ENCODE measurements at regions not wholly inside any gene's neighbourhood (a gene's known extent, or its start where the extent isn't known, plus 50 kb on each side); places are given as distances from the start of the nearest gene placed in this dataset.

DNA sequence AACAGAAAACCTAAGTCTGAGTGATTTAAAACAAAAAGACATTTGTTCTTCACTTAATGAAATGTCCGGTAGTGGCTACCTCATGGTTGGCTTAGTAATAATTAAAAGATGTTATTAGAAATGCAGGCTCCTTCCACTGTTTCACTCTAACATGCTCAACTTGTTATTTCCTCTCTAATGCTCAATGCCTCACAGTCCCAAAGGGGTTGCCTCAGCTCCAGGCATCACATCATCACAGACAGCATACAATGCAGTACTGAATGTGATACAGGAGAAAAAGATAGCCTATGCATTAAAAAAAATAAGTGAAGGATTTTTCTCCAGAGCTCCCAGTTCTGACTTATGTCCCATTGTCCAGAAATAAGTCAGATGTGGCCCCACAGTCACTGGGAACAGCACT, 1077.0 kb upstream of the TMEM132C start:
- no peak overlapping the region for H2AFZ ChIP-seq (replicated peaks)
- peaks cover 6% of the 10 kb centered on the region for H3K4me1 ChIP-seq
- no peak for DNase-seq (ENCODE audit: low spot score)
- peaks cover 11% of the 10 kb centered on the region for H3K4me1 Mint-ChIP-seq
- H3K4me3 ChIP-seq: no peak overlapping the region
- H3K27me3 Mint-ChIP-seq (ENCODE audit: insufficient read depth, low read depth): no peaks in the 10 kb centered on the region
- no peaks in the 10 kb centered on the region for H4K20me1 ChIP-seq (ENCODE audit: low read depth)
- H3K9me3 ChIP-seq (ENCODE audit: low read depth): no peaks in the 10 kb centered on the region
- H3K4me2 ChIP-seq: no peak overlapping the region
- H3K79me2 ChIP-seq (ENCODE audit: low read depth): no peaks in the 10 kb centered on the region
- TF ChIP-seq EZH2phosphoT487 (IDR thresholded peaks at IDR 0.05) (no peak), EZH2 (IDR thresholded peaks at IDR 0.05) (no peak)
- TF ChIP-seq, protein P1, sequence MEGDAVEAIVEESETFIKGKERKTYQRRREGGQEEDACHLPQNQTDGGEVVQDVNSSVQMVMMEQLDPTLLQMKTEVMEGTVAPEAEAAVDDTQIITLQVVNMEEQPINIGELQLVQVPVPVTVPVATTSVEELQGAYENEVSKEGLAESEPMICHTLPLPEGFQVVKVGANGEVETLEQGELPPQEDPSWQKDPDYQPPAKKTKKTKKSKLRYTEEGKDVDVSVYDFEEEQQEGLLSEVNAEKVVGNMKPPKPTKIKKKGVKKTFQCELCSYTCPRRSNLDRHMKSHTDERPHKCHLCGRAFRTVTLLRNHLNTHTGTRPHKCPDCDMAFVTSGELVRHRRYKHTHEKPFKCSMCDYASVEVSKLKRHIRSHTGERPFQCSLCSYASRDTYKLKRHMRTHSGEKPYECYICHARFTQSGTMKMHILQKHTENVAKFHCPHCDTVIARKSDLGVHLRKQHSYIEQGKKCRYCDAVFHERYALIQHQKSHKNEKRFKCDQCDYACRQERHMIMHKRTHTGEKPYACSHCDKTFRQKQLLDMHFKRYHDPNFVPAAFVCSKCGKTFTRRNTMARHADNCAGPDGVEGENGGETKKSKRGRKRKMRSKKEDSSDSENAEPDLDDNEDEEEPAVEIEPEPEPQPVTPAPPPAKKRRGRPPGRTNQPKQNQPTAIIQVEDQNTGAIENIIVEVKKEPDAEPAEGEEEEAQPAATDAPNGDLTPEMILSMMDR (IDR thresholded peaks at IDR 0.05): no peak
- H3F3A ChIP-seq (ENCODE audit: low read depth): no peaks in the 10 kb centered on the region
- no peak overlapping the region for H3K9ac ChIP-seq
- peaks cover 3% of the 10 kb centered on the region for H3K9me3 Mint-ChIP-seq
- H3K27me3 ChIP-seq: no peaks in the 10 kb centered on the region
- H3K27ac ChIP-seq: no peak overlapping the region
- H3K36me3 Mint-ChIP-seq: no peaks in the 10 kb centered on the region
- H3K27ac Mint-ChIP-seq: no peak overlapping the region
- H3K36me3 ChIP-seq: no peaks in the 10 kb centered on the region
- no peak overlapping the region for H3K4me3 Mint-ChIP-seq

GRCh38 chr12:127191129-127191528, 1075.8 kb upstream of the TMEM132C start:
- Histone ChIP-seq H3K79me2 (ENCODE audit: low read depth) (no peaks in the 10 kb centered on the region), H2AFZ (replicated peaks) (no peak overlapping the region), H3K4me3 (no peak overlapping the region), H3K27me3 (no peaks in the 10 kb centered on the region), H3K4me2 (no peak overlapping the region), H3K27ac (no peak overlapping the region), H3F3A (ENCODE audit: low read depth) (no peaks in the 10 kb centered on the region), H3K9me3 (ENCODE audit: low read depth) (no peaks in the 10 kb centered on the region), H3K36me3 (no peaks in the 10 kb centered on the region), H3K9ac (no peak overlapping the region), H3K4me1 (peaks cover 6% of the 10 kb centered on the region), H4K20me1 (ENCODE audit: low read depth) (no peaks in the 10 kb centered on the region)
- Mint-ChIP-seq H3K27me3 (ENCODE audit: insufficient read depth, low read depth) (no peaks in the 10 kb centered on the region), H3K4me3 (no peak overlapping the region), H3K27ac (no peak overlapping the region), H3K36me3 (no peaks in the 10 kb centered on the region), H3K4me1 (peaks cover 11% of the 10 kb centered on the region), H3K9me3 (peaks cover 3% of the 10 kb centered on the region)
- no peak for DNase-seq (ENCODE audit: low spot score)
- TF ChIP-seq, protein P1 (IDR thresholded peaks at IDR 0.05): no peak
- TF ChIP-seq EZH2phosphoT487 (IDR thresholded peaks at IDR 0.05) (no peak), EZH2 (IDR thresholded peaks at IDR 0.05) (no peak)

GRCh38 chr12:127192391-127192790, 1074.6 kb upstream of the TMEM132C start:
- Histone ChIP-seq H3K9me3 (ENCODE audit: low read depth) (no peaks in the 10 kb centered on the region), H3K36me3 (no peaks in the 10 kb centered on the region), H3F3A (ENCODE audit: low read depth) (no peaks in the 10 kb centered on the region), H3K4me1 (peaks cover 6% of the 10 kb centered on the region), H3K4me3 (no peak overlapping the region), H3K79me2 (ENCODE audit: low read depth) (no peaks in the 10 kb centered on the region), H3K9ac (no peak overlapping the region), H2AFZ (replicated peaks) (no peak overlapping the region), H4K20me1 (ENCODE audit: low read depth) (no peaks in the 10 kb centered on the region), H3K4me2 (no peak overlapping the region), H3K27me3 (no peaks in the 10 kb centered on the region), H3K27ac (no peak overlapping the region)
- H3K36me3 Mint-ChIP-seq: no peaks in the 10 kb centered on the region
- TF ChIP-seq, protein P1 (IDR thresholded peaks at IDR 0.05): no peak
- TF ChIP-seq EZH2phosphoT487 (IDR thresholded peaks at IDR 0.05): no peak
- no peak for TF ChIP-seq EZH2 (IDR thresholded peaks at IDR 0.05)
- no peak overlapping the region for H3K27ac Mint-ChIP-seq
- H3K27me3 Mint-ChIP-seq (ENCODE audit: insufficient read depth, low read depth): no peaks in the 10 kb centered on the region
- no peak overlapping the region for H3K4me3 Mint-ChIP-seq
- no peak for DNase-seq (ENCODE audit: low spot score)
- peaks cover 6% of the 10 kb centered on the region for H3K4me1 Mint-ChIP-seq
- H3K9me3 Mint-ChIP-seq: peaks cover 3% of the 10 kb centered on the region
